LNCaP clone FGC (cell line): ENCODE measurements at regions not wholly inside any gene's neighbourhood (a gene's known extent, or its start where the extent isn't known, plus 50 kb on each side); places are given as distances from the start of the nearest gene placed in this dataset.

Experiments used
- DNase-seq: peaks from one replicate; pipeline ENCODE4 v3.0.0-alpha.2; 2011; ENCODE audit warnings: low read depth
- H3K4me3 ChIP-seq: 2 replicates; pipeline ENCODE4 v1.5.1; 2011; ENCODE audit warnings: mild to moderate bottlenecking, low read depth, low read length, control low read depth
- CTCF ChIP-seq: IDR thresholded peaks from 2 replicates; pipeline ENCODE4 v1.5.1; 2012; ENCODE audit warnings: mild to moderate bottlenecking; ENCODE audit not compliant: control insufficient read depth, insufficient read depth; ENCODE audit errors: extremely low read depth

GRCh38 chr13:83352391-83352790 is 529.9 kb downstream of the SLITRK1 start:
- DNase-seq, result no peak
- no peak for TF ChIP-seq CTCF
- no peak overlapping the region for H3K4me3 ChIP-seq

- TF ChIP-seq CTCF, result no peak
- DNase-seq, result no peak
- H3K4me3 ChIP-seq, result no peak overlapping the region
Observed at GRCh38 chr13:83350569-83350968, 531.7 kb downstream of the SLITRK1 start.

GRCh38 chr13:83344518-83344917 is 537.8 kb downstream of the SLITRK1 start:
- no peak overlapping the region for H3K4me3 ChIP-seq
- TF ChIP-seq CTCF, result no peak
- DNase-seq, result no peak

- no peak overlapping the region for H3K4me3 ChIP-seq
- DNase-seq, result no peak
- peak; percentile 44 for TF ChIP-seq CTCF
Observed at GRCh38 chr13:83340170-83340569, 542.1 kb downstream of the SLITRK1 start.

- no peak for TF ChIP-seq CTCF
- H3K4me3 ChIP-seq, result no peak overlapping the region
- DNase-seq, result no peak
Observed at GRCh38 chr13:83333614-83334388, 548.5 kb downstream of the SLITRK1 start.

GRCh38 chr13:83332751-83333150 is 549.5 kb downstream of the SLITRK1 start:
- DNase-seq, result no peak
- no peak overlapping the region for H3K4me3 ChIP-seq
- no peak for TF ChIP-seq CTCF

- H3K4me3 ChIP-seq, result no peak overlapping the region
- no peak for DNase-seq
- TF ChIP-seq CTCF, result no peak
Observed at GRCh38 chr13:83327091-83327490, 555.2 kb downstream of the SLITRK1 start.
